ENCODE measurements at regions not wholly inside any gene's neighbourhood (a gene's known extent, or its start where the extent isn't known, plus 50 kb on each side); places are given as distances from the start of the nearest gene placed in this dataset.

DNA sequence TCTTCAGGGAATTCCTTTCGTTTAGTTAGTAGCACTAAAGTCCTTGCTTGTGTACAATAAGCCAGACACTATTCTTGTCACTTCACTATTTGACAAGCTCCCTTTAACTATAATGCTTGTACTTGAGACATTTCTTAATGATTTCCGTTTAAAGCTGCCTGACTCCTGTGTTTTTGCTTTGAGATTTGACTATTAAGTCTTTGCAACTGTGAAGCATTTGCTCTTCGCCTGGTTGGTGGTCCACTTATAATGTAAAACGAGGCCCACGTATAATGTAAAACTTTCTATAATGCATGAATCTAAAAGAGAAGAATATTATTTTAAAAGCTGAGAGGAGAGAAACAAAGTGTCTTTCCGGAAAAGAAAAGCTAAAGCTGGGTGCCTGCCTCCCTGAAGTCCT lies 204.1 kb upstream of the FAM47C start:
- TF ChIP-seq, protein P1, sequence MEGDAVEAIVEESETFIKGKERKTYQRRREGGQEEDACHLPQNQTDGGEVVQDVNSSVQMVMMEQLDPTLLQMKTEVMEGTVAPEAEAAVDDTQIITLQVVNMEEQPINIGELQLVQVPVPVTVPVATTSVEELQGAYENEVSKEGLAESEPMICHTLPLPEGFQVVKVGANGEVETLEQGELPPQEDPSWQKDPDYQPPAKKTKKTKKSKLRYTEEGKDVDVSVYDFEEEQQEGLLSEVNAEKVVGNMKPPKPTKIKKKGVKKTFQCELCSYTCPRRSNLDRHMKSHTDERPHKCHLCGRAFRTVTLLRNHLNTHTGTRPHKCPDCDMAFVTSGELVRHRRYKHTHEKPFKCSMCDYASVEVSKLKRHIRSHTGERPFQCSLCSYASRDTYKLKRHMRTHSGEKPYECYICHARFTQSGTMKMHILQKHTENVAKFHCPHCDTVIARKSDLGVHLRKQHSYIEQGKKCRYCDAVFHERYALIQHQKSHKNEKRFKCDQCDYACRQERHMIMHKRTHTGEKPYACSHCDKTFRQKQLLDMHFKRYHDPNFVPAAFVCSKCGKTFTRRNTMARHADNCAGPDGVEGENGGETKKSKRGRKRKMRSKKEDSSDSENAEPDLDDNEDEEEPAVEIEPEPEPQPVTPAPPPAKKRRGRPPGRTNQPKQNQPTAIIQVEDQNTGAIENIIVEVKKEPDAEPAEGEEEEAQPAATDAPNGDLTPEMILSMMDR (IDR thresholded peaks at IDR 0.05): no peak
- TF ChIP-seq POLR2A (IDR thresholded peaks at IDR 0.05): no peak

All from adrenal gland (tissue), 5 donors.